OCI-LY7 (cell line): ENCODE measurements at regions not wholly inside any gene's neighbourhood (a gene's known extent, or its start where the extent isn't known, plus 50 kb on each side); places are given as distances from the start of the nearest gene placed in this dataset.

Source experiments
- EZH2phosphoT487 ChIP-seq: fragments of 200-600 bp; sonication (generic); IDR thresholded peaks from 2 replicates; pipeline ENCODE4 v1.6.1; 2018; ENCODE audit warnings: low read depth, borderline replicate concordance, mild to moderate bottlenecking, mixed run types, antibody characterized with exemption, low read length, moderate library complexity, mixed read lengths
- TF ChIP-seq, protein P1 (sequence below): fragments of 200-600 bp; sonication (generic); conservative IDR thresholded peaks from 2 replicates; pipeline ENCODE4 v1.5.1; 2014; ENCODE audit warnings: mild to moderate bottlenecking, antibody characterized with exemption, low read length, moderate library complexity, mixed read lengths

DNA sequence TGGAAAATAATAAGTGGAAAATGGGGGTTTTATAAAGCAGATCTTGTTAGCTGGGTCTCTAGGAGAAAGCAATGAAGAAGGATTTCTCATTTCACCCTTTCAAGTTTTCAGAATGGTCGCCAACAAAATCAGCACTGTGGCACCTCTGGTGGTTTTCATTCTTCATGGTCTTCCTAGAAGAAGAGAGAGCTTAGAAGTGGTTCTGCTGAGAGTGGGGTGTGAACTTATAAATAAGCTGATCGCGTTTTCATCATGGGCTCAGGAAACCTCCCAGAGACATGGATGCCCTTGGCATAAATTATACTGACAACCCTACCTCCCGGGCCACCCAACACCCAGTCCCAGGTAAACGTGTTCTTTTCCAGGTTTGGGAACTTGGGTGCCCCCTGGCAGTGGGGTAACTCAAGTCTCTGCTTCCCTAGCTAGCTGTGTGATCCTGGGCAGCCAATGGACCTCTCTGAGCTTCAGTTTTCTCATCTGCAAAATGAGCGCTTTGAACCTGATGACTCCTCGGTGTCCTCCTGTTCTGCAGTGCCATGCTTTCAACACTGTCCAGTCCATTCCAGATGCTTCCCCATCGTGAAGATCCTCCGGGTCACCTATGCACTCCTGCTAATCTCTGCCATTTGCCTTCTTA, 72.6 kb upstream of the GRAMD1B start:
- TF ChIP-seq, protein P1, sequence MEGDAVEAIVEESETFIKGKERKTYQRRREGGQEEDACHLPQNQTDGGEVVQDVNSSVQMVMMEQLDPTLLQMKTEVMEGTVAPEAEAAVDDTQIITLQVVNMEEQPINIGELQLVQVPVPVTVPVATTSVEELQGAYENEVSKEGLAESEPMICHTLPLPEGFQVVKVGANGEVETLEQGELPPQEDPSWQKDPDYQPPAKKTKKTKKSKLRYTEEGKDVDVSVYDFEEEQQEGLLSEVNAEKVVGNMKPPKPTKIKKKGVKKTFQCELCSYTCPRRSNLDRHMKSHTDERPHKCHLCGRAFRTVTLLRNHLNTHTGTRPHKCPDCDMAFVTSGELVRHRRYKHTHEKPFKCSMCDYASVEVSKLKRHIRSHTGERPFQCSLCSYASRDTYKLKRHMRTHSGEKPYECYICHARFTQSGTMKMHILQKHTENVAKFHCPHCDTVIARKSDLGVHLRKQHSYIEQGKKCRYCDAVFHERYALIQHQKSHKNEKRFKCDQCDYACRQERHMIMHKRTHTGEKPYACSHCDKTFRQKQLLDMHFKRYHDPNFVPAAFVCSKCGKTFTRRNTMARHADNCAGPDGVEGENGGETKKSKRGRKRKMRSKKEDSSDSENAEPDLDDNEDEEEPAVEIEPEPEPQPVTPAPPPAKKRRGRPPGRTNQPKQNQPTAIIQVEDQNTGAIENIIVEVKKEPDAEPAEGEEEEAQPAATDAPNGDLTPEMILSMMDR: no peak
- no peak for TF ChIP-seq EZH2phosphoT487
